Heart right ventricle (tissue), 16 donors: ENCODE measurements at regions not wholly inside any gene's neighbourhood (a gene's known extent, or its start where the extent isn't known, plus 50 kb on each side); places are given as distances from the start of the nearest gene placed in this dataset.

Experiments used
- ATAC-seq, 8 donors: fragments of 200-7000 bp; cut with Tn5 transposase; one replicate each; pipeline ENCODE4 v1.9.1; 2020; ENCODE audit warnings: mild to moderate bottlenecking in 8 of 8, moderate library complexity in 8 of 8, moderate number of reproducible peaks in 1 of 8
- DNase-seq, 2 donors: peaks; one replicate each; pipeline ENCODE4 v3.0.0-alpha.2; 2020
- H3K27ac ChIP-seq, 10 donors: fragments of 200-600 bp; sonication (generic) in 2 of 10; one replicate each; pipeline versions ENCODE4 v1.5.0 to v1.8.0; 2020 to 2022; ENCODE audit warnings: mild to moderate bottlenecking in 3 of 10
- H3K27me3 ChIP-seq, 7 donors: fragments of 200-600 bp; one replicate each; pipeline ENCODE4 v1.8.0; 2021 to 2022; ENCODE audit warnings: mild to moderate bottlenecking in 2 of 7
- H3K36me3 ChIP-seq, 9 donors: fragments of 200-600 bp; sonication (generic) in 1 of 9; one replicate each; pipeline versions ENCODE4 v1.5.0 to v1.8.0; 2020 to 2022; ENCODE audit warnings: mild to moderate bottlenecking in 2 of 9
- H3K4me1 ChIP-seq, 9 donors: fragments of 200-600 bp; sonication (generic) in 1 of 9; one replicate each; pipeline versions ENCODE4 v1.5.0 to v1.8.0; 2020 to 2022; ENCODE audit warnings: mild to moderate bottlenecking in 4 of 9
- H3K4me3 ChIP-seq, 10 donors: fragments of 200-600 bp; sonication (generic) in 2 of 10; one replicate each; pipeline versions ENCODE4 v1.5.0 to v1.8.0; 2020 to 2022; ENCODE audit warnings: mild to moderate bottlenecking in 7 of 10, moderate library complexity in 2 of 10
- H3K9me3 ChIP-seq, 11 donors: fragments of 200-600 bp in 10 of 11; sonication (generic) in 2 of 11; one replicate each; pipeline versions ENCODE4 v1.5.0 to v1.8.0; 2013 to 2022; ENCODE audit warnings: mild to moderate bottlenecking in 2 of 11, control low read depth in 1 of 11, moderate library complexity in 1 of 11
- CTCF ChIP-seq, 9 donors: fragments of 200-600 bp; sonication (generic) in 2 of 9; IDR thresholded peaks; one replicate each; pipeline versions ENCODE4 v1.5.0 to v1.8.0; 2021 to 2022; ENCODE audit warnings: antibody characterized with exemption in 9 of 9, mild to moderate bottlenecking in 5 of 9, moderate library complexity in 1 of 9
- WGBS, 2 donors: extraction: QIAGEN DNeasy Blood & Tissue Kit; methylation state at CpG; one replicate each; pipeline ENCODE4 v1.1.7; 2013; ENCODE audit warnings: inconsistent platforms in 1 of 2; 5-methylcytosine and 5-hydroxymethylcytosine counted together
- intact Hi-C, 10 donors: fragments of 100-400 bp; cut with DNase I; formaldehyde crosslinking; loops; one replicate each; pipeline versions ENCODE4 v1.11.1 to v1.14.2; 2022
- donor health status: Arrhythmogenic right ventricular cardiomyopathy.
- donor health status: ischemic (EF 13 %, LVEDD 7.1; RV severe dilation, severe dysfunction).
- donor health status: healthy with polysubstance abuse.
- donor health status: DM: no; HTN: yes; CAD: no.
- donor health status: DM: no; HTN: no; CAD: no.
- donor health status: ischemic (EF 25% LVEDD 6.9; RV normal size, moderate dysfunction).
- donor health status: ischemic (EF 25% LVEDD 5.7; RV mildly dilated, moderate dysfunction).
- donor health status: healthy.
- donor health status: DM: yes; HTN: yes; CAD: no.
- donor health status: Ischemic cardiomyopathy.
- donor health status: ischemic (EF 35%, LVEDD 5.7; RV mildly dilated, moderate dysfunction).
- donor health status: nonischemic (EF 11% LVEDD 7.7; RV severe dilation, severe dysfunction).
- donor health status: DM: yes; HTN: yes; CAD: no.
- donor health status: PGD.
- donor health status: ischemic (EF 29% LVEDD 5.4; RV normal size, mild dysfunction).
- donor health status: nonischemic (EF 23%, LVEDD 6.1; RV moderate dilation, normal function).

- Histone ChIP-seq H3K27ac (no peak overlapping the region), H3K4me3 (no peak overlapping the region), H3K4me1 (peaks cover 0 to 20% (median 6%) of the 10 kb centered on the region in 9 donors), H3K9me3 (no peaks in the 10 kb centered on the region), H3K36me3 (no peaks in the 10 kb centered on the region), H3K27me3 (peaks cover 0 to 62% (median 29%) of the 10 kb centered on the region in 7 donors)
- DNase-seq: no peak
- WGBS, 2 donors: 42 to 65% methylated on average over 2 of the region's 2 CpGs
- TF ChIP-seq CTCF (IDR thresholded peaks at IDR 0.05): no peak
- ATAC-seq: no peak
- intact Hi-C loops: loop anchor here in 6 of 10 donors (5.0 to 10.0 kb wide), 6 partner anchors 260 to 700 kb away; partner anchors contain the start of gene LRFN2 (in 6 of the 6)
Measured at GRCh38 chr6:40325041-40325440, 262.1 kb downstream of the LRFN2 start.

DNA sequence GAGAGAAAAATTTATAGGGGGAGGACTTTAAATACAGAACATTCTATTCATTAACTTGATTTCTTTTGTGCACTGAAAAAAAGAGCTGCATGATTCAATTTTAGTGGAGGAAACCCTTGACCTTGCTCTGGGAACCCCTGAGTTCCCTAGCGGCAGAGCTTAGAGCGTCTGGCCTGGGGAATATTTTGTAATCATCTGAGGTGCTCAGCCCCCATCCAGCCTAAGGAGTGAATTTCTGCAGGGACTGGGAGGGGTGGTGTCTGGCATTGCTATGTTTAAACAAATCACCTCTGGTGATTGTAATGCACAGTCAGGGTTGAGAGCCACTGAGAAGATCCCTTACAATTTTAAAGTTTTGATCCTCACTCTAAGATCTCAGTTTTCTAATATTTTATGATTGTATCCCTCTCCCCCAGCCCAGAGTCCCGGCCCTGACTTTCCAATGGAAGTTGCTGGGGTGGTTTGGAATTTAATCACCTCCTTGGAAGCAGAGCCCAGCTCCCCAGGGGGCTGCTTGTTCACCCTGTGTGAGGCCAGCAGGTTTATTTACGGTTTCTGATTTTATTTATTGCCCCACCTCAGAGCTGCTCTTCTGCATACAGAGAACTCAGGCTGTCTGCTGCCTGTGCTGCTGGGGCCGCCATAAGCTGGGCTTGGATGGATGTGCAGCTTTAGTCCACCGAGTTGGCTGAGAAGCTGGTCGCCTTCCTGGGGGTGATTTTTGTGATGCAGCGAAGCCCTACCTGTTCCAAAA is 263.1 kb downstream of the LRFN2 start:
- Histone ChIP-seq H3K4me1 (peaks cover 0 to 20% (median 6%) of the 10 kb centered on the region in 9 donors), H3K9me3 (peaks cover 0 to 6% (median 0%) of the 10 kb centered on the region in 11 donors), H3K4me3 (no peak overlapping the region), H3K27me3 (peaks cover 0 to 65% (median 26%) of the 10 kb centered on the region in 7 donors), H3K27ac (no peak overlapping the region), H3K36me3 (no peaks in the 10 kb centered on the region)
- TF ChIP-seq CTCF (IDR thresholded peaks at IDR 0.05): no peak
- ATAC-seq (no peak), DNase-seq (no peak)
- WGBS, 2 donors: 68 to 78% methylated on average over 8 of the region's 8 CpGs
- intact Hi-C loops: loop anchor here in 3 of 10 donors (10.0 kb wide), 5 partner anchors 261 to 701 kb away; partner anchors contain the start of gene LRFN2 (in 2 of the 3)

GRCh38 chr6:40322336-40322735 is 264.8 kb downstream of the LRFN2 start:
- intact Hi-C loops: loop anchor here in 3 of 10 donors (10.0 kb wide), 5 partner anchors 262 to 702 kb away; partner anchors contain the start of gene LRFN2 (in 2 of the 3)
- no peak for ATAC-seq
- peaks cover 0 to 20% (median 6%) of the 10 kb centered on the region in 9 donors for H3K4me1 ChIP-seq
- peaks cover 0 to 60% (median 12%) of the 10 kb centered on the region in 7 donors for H3K27me3 ChIP-seq
- H3K27ac ChIP-seq: no peak overlapping the region
- no peak overlapping the region for H3K4me3 ChIP-seq
- DNase-seq: no peak
- H3K36me3 ChIP-seq: no peaks in the 10 kb centered on the region
- WGBS, 2 donors: 49 to 56% methylated on average over 9 of the region's 9 CpGs
- TF ChIP-seq CTCF (IDR thresholded peaks at IDR 0.05): no peak
- peaks cover 0 to 9% (median 0%) of the 10 kb centered on the region in 11 donors for H3K9me3 ChIP-seq

- ATAC-seq: no peak
- 92% methylated on average over 7 of the region's 7 CpGs for WGBS, 2 donors
- Histone ChIP-seq H3K27ac (no peak overlapping the region), H3K4me1 (peaks cover 0 to 14% (median 3%) of the 10 kb centered on the region in 9 donors), H3K36me3 (no peaks in the 10 kb centered on the region), H3K9me3 (peaks cover 0 to 9% (median 0%) of the 10 kb centered on the region in 11 donors), H3K27me3 (peaks cover 0 to 59% (median 12%) of the 10 kb centered on the region in 7 donors), H3K4me3 (no peak overlapping the region)
- DNase-seq: no peak
- intact Hi-C loops: loop anchor here in 3 of 10 donors (10.0 kb wide), 5 partner anchors 263 to 703 kb away; partner anchors contain the start of gene LRFN2 (in 2 of the 3)
- no peak for TF ChIP-seq CTCF (IDR thresholded peaks at IDR 0.05)
Measured at GRCh38 chr6:40321616-40322015, 265.5 kb downstream of the LRFN2 start.
